ENCODE measurements at regions not wholly inside any gene's neighbourhood (a gene's known extent, or its start where the extent isn't known, plus 50 kb on each side); places are given as distances from the start of the nearest gene placed in this dataset.

DNA sequence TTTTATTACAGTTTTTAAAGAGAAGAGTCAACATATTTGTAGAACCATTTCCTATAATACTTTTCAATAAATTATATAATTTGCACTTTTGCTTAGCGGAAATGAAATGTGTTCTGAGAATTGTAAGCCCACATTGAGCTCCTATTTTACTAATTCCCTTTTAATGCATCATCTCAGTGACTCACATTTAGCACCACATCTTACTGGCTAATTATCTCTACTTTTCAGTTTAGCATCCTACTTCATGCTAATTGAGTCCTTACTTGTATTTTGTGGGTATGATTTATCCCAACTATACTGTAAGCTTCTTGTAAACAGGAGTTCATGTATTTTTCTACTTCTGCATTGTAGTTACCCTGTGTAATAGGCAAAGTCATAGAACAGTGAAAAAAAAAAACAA, 67.5 kb downstream of the TMX1 start:
- H3K36me3 Mint-ChIP-seq (ENCODE audit: insufficient read depth in 2 of 2): no peaks in the 10 kb centered on the region
- ATAC-seq (replicated peaks in 1 of 2) (no peak), DNase-seq (no peak)
- no peak overlapping the region for H3K27ac Mint-ChIP-seq
- H3K4me1 Mint-ChIP-seq (ENCODE audit: low read depth): peaks cover 16% of the 10 kb centered on the region
- peaks cover 0 to 3% of the 10 kb centered on the region in 2 donors for H3K9me3 Mint-ChIP-seq
- H3K4me3 Mint-ChIP-seq: no peak overlapping the region
- H3K27me3 Mint-ChIP-seq (ENCODE audit: low read depth): peaks cover 20% of the 10 kb centered on the region

DNA sequence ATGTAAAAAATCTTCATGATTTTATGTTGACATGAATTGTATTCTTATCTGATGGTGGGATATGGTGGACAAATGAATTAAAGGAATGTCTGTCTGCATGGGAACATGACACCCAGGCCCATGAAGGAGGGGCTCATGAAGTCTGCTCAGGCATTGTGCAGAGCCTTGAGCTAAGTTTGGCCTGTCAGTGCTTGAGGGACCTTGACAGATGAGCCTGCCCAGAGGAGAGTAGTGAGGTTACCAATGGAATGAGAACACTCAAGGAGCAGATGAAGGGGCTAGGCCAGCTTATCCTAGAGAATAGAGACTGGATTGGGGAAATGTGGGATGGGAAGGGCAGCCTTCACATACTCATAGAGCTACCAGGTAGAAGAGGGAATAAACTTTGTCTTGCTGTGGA, 68.8 kb downstream of the TMX1 start:
- H3K9me3 Mint-ChIP-seq: peaks cover 0 to 3% of the 10 kb centered on the region in 2 donors

DNA sequence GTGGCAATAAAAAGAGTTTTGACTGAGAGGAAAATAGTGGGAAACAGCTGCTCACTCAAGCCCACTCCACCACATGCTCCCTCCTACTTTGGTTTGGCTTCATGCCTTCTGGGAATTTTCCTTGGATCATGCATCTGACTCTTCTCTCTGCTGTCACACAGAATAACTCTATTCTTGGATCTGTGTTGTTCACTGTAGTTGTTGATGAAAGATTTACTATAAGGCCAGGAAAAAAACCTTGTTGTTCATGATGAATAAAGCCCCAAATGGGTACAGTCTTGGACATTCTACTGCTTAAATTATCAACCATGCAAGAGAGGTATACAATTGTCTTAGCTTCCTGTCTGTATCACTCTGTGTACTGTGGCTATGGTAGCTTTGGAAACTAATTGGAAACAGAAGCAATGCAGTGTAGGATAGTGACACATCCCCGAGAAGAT, 70.5 kb downstream of the TMX1 start:
- Mint-ChIP-seq H3K27ac (no peak overlapping the region), H3K9me3 (peaks cover 0 to 3% of the 10 kb centered on the region in 2 donors), H3K4me1 (ENCODE audit: low read depth) (no peaks in the 10 kb centered on the region), H3K36me3 (ENCODE audit: insufficient read depth in 2 of 2) (no peaks in the 10 kb centered on the region), H3K27me3 (ENCODE audit: low read depth) (peaks cover 20% of the 10 kb centered on the region), H3K4me3 (no peak overlapping the region)
- no peak for ATAC-seq (replicated peaks in 1 of 2)
- no peak for DNase-seq

More for the DNA sequence above, 68.8 kb downstream of the TMX1 start:
- no peak overlapping the region for H3K4me3 Mint-ChIP-seq
- DNase-seq (no peak), ATAC-seq (replicated peaks in 1 of 2) (no peak)
- no peak overlapping the region for H3K27ac Mint-ChIP-seq
- no peaks in the 10 kb centered on the region for H3K36me3 Mint-ChIP-seq (ENCODE audit: insufficient read depth in 2 of 2)
- peaks cover 16% of the 10 kb centered on the region for H3K4me1 Mint-ChIP-seq (ENCODE audit: low read depth)
- peaks cover 20% of the 10 kb centered on the region for H3K27me3 Mint-ChIP-seq (ENCODE audit: low read depth)

DNA sequence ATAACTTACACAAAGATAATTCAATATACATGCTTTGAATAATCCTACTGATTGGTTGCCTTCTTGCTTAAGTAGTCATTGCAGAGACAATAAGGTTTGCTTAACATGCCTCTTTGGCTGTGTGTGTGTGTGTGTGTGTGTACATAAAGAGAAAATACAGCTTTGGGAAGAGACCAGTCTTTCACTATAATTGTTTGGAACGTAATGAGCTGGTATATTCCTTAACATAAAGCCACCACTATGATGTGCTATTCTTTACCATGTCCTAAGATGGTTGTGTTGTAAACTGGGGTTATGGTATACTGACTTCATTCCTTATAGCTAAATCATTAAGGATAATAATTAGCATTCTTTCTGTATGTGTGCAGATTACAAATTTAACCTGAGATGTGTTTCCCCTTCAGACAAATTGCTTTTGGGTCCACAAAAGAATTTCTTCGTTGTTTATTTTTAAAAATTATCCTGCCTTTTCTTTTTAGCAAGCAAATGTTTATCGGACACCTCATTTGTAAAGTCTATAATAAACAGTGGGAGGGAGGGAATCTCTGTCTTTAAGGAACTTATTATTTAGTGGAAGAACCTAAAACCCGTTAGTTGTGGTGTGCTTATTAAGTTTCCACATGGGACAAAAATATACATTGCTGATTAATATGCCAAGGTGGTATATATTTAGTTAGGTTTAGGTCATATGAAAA, 74.4 kb downstream of the TMX1 start:
- H3K27ac Mint-ChIP-seq: no peak overlapping the region
- H3K36me3 Mint-ChIP-seq (ENCODE audit: insufficient read depth in 2 of 2): no peaks in the 10 kb centered on the region
- ATAC-seq (replicated peaks in 1 of 2): no peak

DNA sequence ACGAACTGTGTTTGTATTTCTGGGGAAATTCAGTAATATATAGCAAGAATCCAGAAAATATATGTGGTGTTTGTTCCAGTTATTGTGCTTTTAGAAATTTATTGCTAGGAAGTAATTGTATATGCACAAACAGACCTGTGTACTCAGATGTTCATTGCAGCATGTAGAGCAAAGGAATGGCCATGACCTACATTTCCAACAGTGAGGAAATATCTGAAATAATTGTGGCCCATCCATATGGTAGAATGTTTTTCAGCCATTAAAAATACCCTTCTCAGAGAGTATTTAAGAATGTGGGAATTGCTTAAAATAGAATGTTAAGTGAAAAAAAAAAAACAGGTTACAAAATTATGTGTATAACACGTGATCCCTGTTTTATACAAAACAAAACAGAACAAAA, 77.3 kb downstream of the TMX1 start:
- Mint-ChIP-seq H3K9me3 (no peaks in the 10 kb centered on the region), H3K4me1 (ENCODE audit: low read depth) (no peaks in the 10 kb centered on the region), H3K36me3 (ENCODE audit: insufficient read depth in 2 of 2) (no peaks in the 10 kb centered on the region), H3K27ac (no peak overlapping the region), H3K27me3 (ENCODE audit: low read depth) (no peaks in the 10 kb centered on the region), H3K4me3 (no peak overlapping the region)
- ATAC-seq (replicated peaks in 1 of 2): no peak
- DNase-seq: no peak

More for the DNA sequence above, 74.4 kb downstream of the TMX1 start:
- H3K9me3 Mint-ChIP-seq: no peaks in the 10 kb centered on the region
- peaks cover 10% of the 10 kb centered on the region for H3K27me3 Mint-ChIP-seq (ENCODE audit: low read depth)
- H3K4me3 Mint-ChIP-seq: no peak overlapping the region
- H3K4me1 Mint-ChIP-seq (ENCODE audit: low read depth): no peaks in the 10 kb centered on the region
- no peak for DNase-seq

DNA sequence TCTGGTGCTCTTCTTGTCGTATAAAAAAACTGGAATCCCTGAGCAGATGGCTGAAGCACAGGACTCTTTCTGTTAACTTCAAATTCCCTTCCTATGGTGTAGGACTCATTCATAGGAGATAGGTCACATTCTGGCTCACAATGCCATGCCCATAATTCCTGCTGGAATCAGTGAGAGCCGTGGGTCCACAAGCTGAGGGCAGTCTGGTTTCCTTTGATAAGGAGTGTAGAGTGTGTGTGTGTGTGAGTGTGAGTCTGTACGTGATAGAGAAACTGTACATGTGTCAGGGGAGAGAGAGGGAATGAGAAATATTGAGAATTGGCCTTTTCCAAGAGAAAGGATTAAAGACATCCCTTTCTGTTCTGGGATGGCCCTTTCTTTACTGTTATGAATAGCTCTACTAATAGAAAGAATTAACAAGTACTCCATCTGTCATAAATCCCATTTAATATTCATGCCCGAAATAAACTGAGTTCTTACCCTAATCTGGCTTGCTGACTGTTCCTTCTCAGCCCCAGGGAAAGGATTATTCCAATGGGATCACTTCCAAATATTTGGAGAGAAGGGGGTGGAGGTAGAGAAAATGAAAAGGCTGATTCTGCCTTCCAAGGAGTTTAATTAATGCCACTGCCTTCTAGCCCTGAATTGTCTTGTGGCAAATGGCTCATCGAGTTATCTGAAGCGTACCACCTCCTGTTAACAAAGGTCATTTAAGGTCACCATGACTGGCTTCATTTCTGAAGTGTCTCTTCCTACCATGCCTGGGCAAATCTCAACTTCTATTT, 79.0 kb downstream of the TMX1 start:
- DNase-seq: no peak
- H3K4me1 Mint-ChIP-seq (ENCODE audit: low read depth): no peaks in the 10 kb centered on the region
- no peaks in the 10 kb centered on the region for H3K36me3 Mint-ChIP-seq (ENCODE audit: insufficient read depth in 2 of 2)
- no peak overlapping the region for H3K27ac Mint-ChIP-seq
- H3K9me3 Mint-ChIP-seq: no peaks in the 10 kb centered on the region
- H3K4me3 Mint-ChIP-seq: no peak overlapping the region
- no peaks in the 10 kb centered on the region for H3K27me3 Mint-ChIP-seq (ENCODE audit: low read depth)
- ATAC-seq (replicated peaks in 1 of 2): no peak

DNA sequence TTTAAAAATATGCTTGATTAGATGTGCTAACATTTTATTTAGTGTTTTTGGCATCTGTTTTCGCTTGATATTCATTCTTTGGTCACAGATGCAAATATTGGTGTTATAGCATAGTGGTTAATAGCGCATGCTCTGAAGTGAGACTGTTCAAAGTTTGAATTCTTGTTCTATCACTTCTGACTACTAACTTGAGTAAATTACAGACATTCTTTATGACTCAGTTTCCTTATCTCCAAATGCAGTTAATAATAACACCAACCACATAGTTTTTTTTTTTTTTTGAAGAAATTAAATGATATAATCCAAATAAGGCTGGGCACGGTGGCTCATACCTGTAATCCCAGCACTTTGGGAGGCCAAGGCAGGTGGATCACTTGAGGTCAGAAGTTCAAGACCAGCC, 81.0 kb downstream of the TMX1 start:
- DNase-seq (no peak), ATAC-seq (replicated peaks in 1 of 2) (no peak)
- Mint-ChIP-seq H3K27me3 (ENCODE audit: low read depth) (peaks cover 12% of the 10 kb centered on the region), H3K9me3 (no peaks in the 10 kb centered on the region), H3K4me1 (ENCODE audit: low read depth) (no peaks in the 10 kb centered on the region), H3K36me3 (ENCODE audit: insufficient read depth in 2 of 2) (no peaks in the 10 kb centered on the region), H3K27ac (no peak overlapping the region), H3K4me3 (no peak overlapping the region)

DNA sequence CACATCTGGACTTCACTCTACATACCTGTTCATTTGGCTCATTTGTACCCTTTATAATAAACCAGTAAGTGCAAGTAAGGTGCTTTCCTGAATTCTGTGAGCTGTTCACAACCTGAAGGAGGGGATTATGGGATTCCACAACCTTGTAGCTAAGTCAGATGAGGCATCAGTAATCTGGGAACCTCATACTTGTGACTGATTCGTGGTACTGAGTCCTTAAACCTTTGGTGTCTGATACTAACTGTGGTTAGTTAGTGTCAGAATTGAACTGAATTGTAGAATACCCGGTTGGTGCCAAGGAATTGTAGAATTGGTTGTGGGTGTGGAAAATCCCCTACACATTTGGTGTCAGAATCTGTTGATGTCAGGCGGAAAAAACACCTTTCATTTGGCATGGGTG, 83.4 kb downstream of the TMX1 start:
- ATAC-seq (replicated peaks in 1 of 2) (peak; percentile 62 to 65), DNase-seq (no peak)
- H3K4me1 Mint-ChIP-seq (ENCODE audit: low read depth): peaks cover 8% of the 10 kb centered on the region

DNA sequence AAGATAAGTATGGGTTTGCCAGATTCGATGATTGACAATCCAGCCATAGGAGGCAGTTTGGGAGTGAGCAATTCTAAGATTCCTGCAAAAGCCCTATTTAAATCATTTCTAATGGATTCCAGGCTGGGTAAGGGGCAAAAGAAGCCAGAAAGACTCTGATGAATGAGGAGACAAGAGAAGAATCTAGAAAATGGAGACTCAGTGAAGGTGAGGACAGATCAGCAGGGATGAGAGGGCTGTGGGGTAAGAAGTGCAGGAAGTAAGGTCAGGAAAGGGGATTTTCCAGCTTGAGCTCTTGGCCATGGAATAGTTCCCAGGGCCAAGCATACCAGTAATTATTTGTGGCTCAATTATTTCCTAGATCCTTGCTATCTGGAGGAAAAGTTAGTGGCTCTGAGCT, 87.3 kb downstream of the TMX1 start:
- Mint-ChIP-seq H3K27ac (peak overlapping the region; percentile 52), H3K27me3 (ENCODE audit: low read depth) (peaks cover 36% of the 10 kb centered on the region), H3K36me3 (ENCODE audit: insufficient read depth in 2 of 2) (no peaks in the 10 kb centered on the region), H3K9me3 (no peaks in the 10 kb centered on the region), H3K4me3 (no peak overlapping the region), H3K4me1 (ENCODE audit: low read depth) (peaks cover 17% of the 10 kb centered on the region)
- DNase-seq (no peak), ATAC-seq (replicated peaks in 1 of 2) (no peak)

More for the DNA sequence above, 83.4 kb downstream of the TMX1 start:
- Mint-ChIP-seq H3K27me3 (ENCODE audit: low read depth) (peaks cover 24% of the 10 kb centered on the region), H3K4me3 (no peak overlapping the region), H3K36me3 (ENCODE audit: insufficient read depth in 2 of 2) (no peaks in the 10 kb centered on the region), H3K9me3 (no peaks in the 10 kb centered on the region), H3K27ac (no peak overlapping the region)

DNA sequence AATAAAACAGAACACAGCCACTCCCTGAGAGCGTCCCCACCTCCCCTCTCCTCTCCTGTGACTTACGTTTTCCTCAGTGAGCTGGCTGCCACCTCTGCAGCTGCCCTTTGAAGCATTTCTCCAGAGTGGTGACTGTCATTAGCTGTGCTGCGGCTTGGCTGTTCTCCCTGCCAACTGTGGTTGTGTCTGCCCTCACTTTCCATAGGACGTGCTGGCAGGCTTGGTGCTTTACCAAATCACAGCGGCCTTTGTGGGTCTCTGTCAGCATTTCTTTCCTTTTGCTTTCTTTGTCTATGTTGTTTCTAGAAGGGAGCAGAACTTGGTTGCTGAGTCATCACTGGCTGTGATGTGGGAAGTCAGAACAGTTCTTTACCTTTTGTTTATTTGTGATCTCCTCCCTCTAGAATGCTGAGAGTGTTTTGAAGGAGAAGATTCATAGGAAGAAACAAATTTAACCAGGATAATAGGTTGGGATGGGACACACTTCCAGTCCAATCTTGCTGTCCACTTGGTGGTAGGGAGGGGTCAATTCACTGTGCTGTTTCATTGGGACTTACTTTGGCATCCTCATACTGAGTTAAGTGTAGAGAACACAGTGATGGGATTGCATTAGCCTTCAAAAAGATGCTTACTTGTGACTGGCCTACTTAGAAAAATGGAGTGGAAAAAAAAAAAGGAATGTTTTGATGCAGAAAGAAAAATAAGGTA, 88.2 kb downstream of the TMX1 start:
- Mint-ChIP-seq H3K36me3 (ENCODE audit: insufficient read depth in 2 of 2) (no peaks in the 10 kb centered on the region), H3K4me1 (ENCODE audit: low read depth) (peaks cover 17% of the 10 kb centered on the region), H3K27me3 (ENCODE audit: low read depth) (peaks cover 45% of the 10 kb centered on the region), H3K9me3 (no peaks in the 10 kb centered on the region), H3K4me3 (peak overlapping the region in 1 of 2 donors; percentile 2), H3K27ac (no peak overlapping the region)
- DNase-seq: peak; percentile 22 to 47
- ATAC-seq (replicated peaks in 1 of 2): peak; percentile 73 to 78

DNA sequence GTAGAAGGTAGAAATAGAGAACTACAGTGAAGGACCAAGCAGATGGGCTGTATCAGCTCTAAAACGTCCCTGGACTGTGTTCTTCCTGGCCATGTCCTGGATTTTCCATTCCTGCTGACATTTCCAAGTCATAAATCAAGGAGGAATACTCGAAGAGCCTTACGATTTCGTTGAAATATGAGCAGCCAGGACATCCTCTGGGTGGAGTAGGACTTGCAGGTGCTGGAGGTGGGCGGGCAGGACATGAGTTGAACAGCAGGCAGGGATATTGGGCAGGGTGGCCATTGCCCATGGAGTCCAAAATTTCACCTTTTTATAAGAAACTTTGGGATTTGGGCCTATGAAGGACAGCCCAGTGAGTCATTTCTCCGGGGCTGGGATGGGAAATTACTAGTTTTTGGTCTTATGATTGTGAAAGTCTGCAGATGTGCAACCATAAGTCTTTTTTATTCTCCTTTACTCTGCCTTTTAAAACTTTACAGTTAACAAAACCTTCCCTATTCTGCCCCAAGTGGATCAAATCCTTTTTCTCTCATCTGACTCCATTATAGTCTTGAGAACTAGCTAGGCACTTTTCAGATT, 88.8 kb downstream of the TMX1 start:
- H3K27me3 Mint-ChIP-seq (ENCODE audit: low read depth): peaks cover 48% of the 10 kb centered on the region
- H3K27ac Mint-ChIP-seq: no peak overlapping the region
- ATAC-seq (replicated peaks in 1 of 2): no peak
- no peak for DNase-seq
- H3K9me3 Mint-ChIP-seq: no peaks in the 10 kb centered on the region
- no peak overlapping the region for H3K4me3 Mint-ChIP-seq
- peaks cover 17% of the 10 kb centered on the region for H3K4me1 Mint-ChIP-seq (ENCODE audit: low read depth)
- no peaks in the 10 kb centered on the region for H3K36me3 Mint-ChIP-seq (ENCODE audit: insufficient read depth in 2 of 2)

DNA sequence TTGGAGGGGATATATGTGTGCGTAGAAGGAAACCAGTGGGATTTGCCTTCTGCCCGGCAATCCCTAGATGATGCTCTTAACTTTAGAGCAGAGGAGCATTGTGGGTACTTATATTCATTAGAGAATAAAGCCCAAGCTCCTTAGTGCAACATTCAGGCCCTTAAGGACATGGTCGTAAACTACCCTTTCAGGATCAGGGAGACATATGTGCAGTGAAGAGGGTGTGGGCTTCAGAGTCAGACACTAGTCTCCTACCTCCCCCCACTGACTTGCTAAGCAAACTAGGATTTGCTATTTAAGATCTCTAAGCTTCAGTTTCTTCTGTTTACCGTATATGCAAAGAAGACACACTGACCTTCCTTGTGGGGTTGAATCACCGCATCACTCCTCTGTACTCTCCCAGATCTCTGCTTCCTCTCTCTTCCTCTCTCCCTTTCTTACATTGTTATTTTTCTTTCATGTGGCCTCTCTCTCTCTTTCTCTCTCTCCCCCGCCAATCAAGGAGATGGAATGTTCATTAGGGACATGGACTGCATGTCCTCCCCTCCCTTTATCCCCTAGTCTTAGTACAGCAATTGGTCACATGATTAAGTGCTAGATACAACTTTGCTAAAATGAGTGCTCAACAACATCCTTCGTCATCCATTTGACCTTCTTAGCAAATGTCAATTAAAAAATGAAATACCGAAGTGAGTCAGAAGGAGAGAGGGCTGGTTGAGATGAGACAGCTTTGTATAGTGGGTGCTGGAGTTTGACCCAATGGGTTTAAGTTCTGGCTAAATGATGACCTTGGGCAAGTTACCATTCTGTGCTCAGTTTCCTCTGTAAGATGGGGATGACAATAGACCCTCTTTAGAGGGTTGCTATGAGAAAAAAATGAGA, 91.7 kb downstream of the TMX1 start:
- peaks cover 36% of the 10 kb centered on the region for H3K27me3 Mint-ChIP-seq (ENCODE audit: low read depth)
- H3K9me3 Mint-ChIP-seq: no peaks in the 10 kb centered on the region
- peak; percentile 33 to 50 for ATAC-seq (replicated peaks in 1 of 2)
- peak overlapping the region; percentile 64 for H3K27ac Mint-ChIP-seq
- H3K4me1 Mint-ChIP-seq (ENCODE audit: low read depth): peaks cover 17% of the 10 kb centered on the region
- DNase-seq: no peak
- H3K36me3 Mint-ChIP-seq (ENCODE audit: insufficient read depth in 2 of 2): no peaks in the 10 kb centered on the region
- H3K4me3 Mint-ChIP-seq: peak overlapping the region; percentile 5 to 6
